ENCODE measurements at regions not wholly inside any gene's neighbourhood (a gene's known extent, or its start where the extent isn't known, plus 50 kb on each side); places are given as distances from the start of the nearest gene placed in this dataset.

DNA sequence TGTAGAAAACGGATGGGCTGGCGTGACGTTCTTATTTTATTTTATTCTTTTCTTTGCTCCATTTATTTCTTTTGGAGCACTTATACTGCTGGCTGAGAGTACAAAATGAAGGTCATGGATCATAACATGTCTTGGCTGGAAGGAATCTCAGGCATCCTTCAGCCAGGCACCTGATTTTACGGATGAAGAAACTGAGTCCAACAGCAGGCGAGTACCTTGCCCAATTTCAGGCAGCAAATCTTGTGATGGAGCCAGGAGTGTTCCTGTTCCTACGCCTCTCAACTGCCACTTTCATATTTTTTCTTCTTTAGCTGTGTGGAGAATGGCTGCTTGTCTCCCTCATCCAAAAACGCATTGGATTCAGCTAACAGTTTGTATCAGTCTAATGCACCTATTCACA is 332.1 kb upstream of the IGFBP7 start:
- H4K91ac ChIP-seq (ENCODE audit: insufficient read length, low read depth, low read length) = no peak overlapping the region
- Mint-ChIP-seq H3K4me3 (no peak overlapping the region), H3K27ac (no peak overlapping the region)

More for the DNA sequence above, 332.1 kb upstream of the IGFBP7 start:
- no CpG with 5 or more reads among the region's 7 CpGs for WGBS (ENCODE audit: extremely low coverage, insufficient read length, low lambda C conversion rate)
- no peaks in the 10 kb centered on the region for H3K79me1 ChIP-seq (ENCODE audit: insufficient read depth, low read depth, low read length, poor library complexity, severe bottlenecking)
- no peak overlapping the region for H3K56ac ChIP-seq (ENCODE audit: insufficient read length, low read depth, low read length)
- H2BK12ac ChIP-seq (ENCODE audit: insufficient read length, low read depth, low read length) = no peak overlapping the region
- H3K14ac ChIP-seq (ENCODE audit: insufficient read depth, low read length) = no peak overlapping the region
- H2BK120ac ChIP-seq (ENCODE audit: low read depth, low read length, poor library complexity, severe bottlenecking) = no peak overlapping the region
- H4K8ac ChIP-seq (replicated peaks; ENCODE audit: insufficient read length, low read depth, low read length) = no peak overlapping the region
- no peak overlapping the region for H3K9ac ChIP-seq (ENCODE audit: extremely low read depth, insufficient read length, low read length)
- no peak overlapping the region for H3K18ac ChIP-seq (ENCODE audit: insufficient read length, low read depth, low read length)
- H2BK5ac ChIP-seq (ENCODE audit: insufficient read length, low read length) = no peak overlapping the region
- H2BK20ac ChIP-seq (ENCODE audit: low read depth, low read length, poor library complexity, severe bottlenecking) = no peak overlapping the region
- H3T11ph ChIP-seq (ENCODE audit: low read length) = no peak overlapping the region
- H3K4me2 ChIP-seq (ENCODE audit: insufficient read depth, insufficient read length, low read length) = no peak overlapping the region
- Mint-ChIP-seq H3K4me1 (no peaks in the 10 kb centered on the region), H3K9me3 (no peaks in the 10 kb centered on the region), H3K27me3 (ENCODE audit: low read depth) (no peaks in the 10 kb centered on the region), H3K36me3 (ENCODE audit: insufficient read depth in 1 of 3, low read depth in 3 of 3) (no peaks in the 10 kb centered on the region)
- H3K23me2 ChIP-seq (ENCODE audit: insufficient read length, low read depth, low read length, poor library complexity, severe bottlenecking) = no peaks in the 10 kb centered on the region
- H2AK5ac ChIP-seq (ENCODE audit: insufficient read length, low read length) = no peak overlapping the region
- no peak overlapping the region for H3K27ac ChIP-seq (ENCODE audit: insufficient read length, low read depth, low read length)
- H3K23ac ChIP-seq (ENCODE audit: insufficient read length, low read depth, low read length) = no peak overlapping the region
- H3K4me1 ChIP-seq (ENCODE audit: insufficient read depth, low read length) = no peaks in the 10 kb centered on the region
- H2BK15ac ChIP-seq (ENCODE audit: low read depth, low read length) = no peak overlapping the region
- no peaks in the 10 kb centered on the region for H3K79me2 ChIP-seq (ENCODE audit: insufficient read depth, low read length)
- no peak overlapping the region for H3K4ac ChIP-seq (ENCODE audit: low read depth, low read length)
- H4K20me1 ChIP-seq (ENCODE audit: control insufficient read depth, insufficient read depth, insufficient read length) = no peaks in the 10 kb centered on the region
- H4K5ac ChIP-seq (ENCODE audit: insufficient read length, low read depth, low read length) = no peak overlapping the region
- TF ChIP-seq, protein P1, sequence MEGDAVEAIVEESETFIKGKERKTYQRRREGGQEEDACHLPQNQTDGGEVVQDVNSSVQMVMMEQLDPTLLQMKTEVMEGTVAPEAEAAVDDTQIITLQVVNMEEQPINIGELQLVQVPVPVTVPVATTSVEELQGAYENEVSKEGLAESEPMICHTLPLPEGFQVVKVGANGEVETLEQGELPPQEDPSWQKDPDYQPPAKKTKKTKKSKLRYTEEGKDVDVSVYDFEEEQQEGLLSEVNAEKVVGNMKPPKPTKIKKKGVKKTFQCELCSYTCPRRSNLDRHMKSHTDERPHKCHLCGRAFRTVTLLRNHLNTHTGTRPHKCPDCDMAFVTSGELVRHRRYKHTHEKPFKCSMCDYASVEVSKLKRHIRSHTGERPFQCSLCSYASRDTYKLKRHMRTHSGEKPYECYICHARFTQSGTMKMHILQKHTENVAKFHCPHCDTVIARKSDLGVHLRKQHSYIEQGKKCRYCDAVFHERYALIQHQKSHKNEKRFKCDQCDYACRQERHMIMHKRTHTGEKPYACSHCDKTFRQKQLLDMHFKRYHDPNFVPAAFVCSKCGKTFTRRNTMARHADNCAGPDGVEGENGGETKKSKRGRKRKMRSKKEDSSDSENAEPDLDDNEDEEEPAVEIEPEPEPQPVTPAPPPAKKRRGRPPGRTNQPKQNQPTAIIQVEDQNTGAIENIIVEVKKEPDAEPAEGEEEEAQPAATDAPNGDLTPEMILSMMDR (conservative IDR thresholded peaks at IDR 0.05) = no peak
- DNase-seq = no peak
- H2AFZ ChIP-seq (ENCODE audit: low read length) = no peak overlapping the region
- no peaks in the 10 kb centered on the region for H3K27me3 ChIP-seq (ENCODE audit: insufficient read depth, low read length)
- no peaks in the 10 kb centered on the region for H3K9me3 ChIP-seq (ENCODE audit: control insufficient read depth, low read depth, low read length)
